ENCODE measurements at regions not wholly inside any gene's neighbourhood (a gene's known extent, or its start where the extent isn't known, plus 50 kb on each side); places are given as distances from the start of the nearest gene placed in this dataset.

DNA sequence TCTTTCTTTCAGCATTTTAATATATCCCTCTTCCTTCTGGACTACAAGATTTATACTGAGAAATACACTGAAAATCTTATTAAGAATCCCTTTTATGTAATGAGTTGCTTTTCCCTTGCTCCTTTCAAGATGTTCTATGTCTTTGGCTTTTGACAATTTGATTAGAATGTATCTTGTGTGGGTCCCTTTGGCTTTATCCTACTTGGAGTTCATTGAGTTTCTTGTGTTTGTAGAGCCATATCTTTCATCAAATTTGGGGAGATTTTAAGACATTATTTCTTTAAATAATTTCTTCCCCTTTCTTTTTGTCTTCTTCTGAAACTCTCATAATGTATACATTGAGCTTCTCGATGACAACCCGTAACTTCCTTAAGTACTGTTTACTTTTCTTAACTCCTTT lies 739.9 kb upstream of the AMOT start:
- TF ChIP-seq ZNF558 (tag by site-specific recombination; IDR thresholded peaks at IDR 0.05) (peak; percentile 92), ZNF138 (tag by site-specific recombination; IDR thresholded peaks at IDR 0.05; ENCODE audit: borderline replicate concordance) (no peak)
- ChIA-PET POLR2A (no interaction called here), CTCF (no interaction called here)
- Histone ChIP-seq H3K27ac (ENCODE audit: extremely low read depth, low read depth, low read length) (no peak overlapping the region), H3K9me3 (ENCODE audit: control insufficient read depth, insufficient read depth, low read depth, low read length) (0 out of 2 replicates have a peak, but pooled peaks cover 2% of the 10 kb centered on the region), H3K4me1 (ENCODE audit: control insufficient read depth, insufficient read depth, low read length) (no peaks in the 10 kb centered on the region), H3K36me3 (ENCODE audit: control insufficient read depth in 2 of 2, insufficient read depth in 1 of 2, low read length in 2 of 2) (no peaks in the 10 kb centered on the region), H3K4me3 (ENCODE audit: low read depth, low read length) (no peak overlapping the region)

DNA sequence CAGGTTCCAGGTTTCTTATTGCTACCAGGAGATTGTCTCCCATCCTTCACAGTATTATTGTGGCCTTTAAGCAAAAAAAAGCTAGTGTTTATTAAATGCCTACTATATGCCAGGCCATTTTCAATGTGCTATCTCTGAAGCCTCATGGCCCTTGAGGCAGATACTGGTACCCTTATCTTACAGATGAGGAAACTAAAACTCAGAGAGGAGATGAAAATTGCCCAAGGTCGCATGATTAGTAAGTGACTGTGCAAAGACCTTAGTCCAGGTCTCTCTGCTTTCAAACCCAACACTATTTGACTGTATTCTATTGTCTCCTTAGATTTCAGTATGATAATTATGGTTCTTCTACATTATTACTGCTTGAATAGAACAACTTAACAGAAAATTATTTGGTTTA lies 717.9 kb upstream of the AMOT start:
- ChIA-PET CTCF (no interaction called here), POLR2A (no interaction called here)
- H3K36me3 ChIP-seq (ENCODE audit: control insufficient read depth in 2 of 2, insufficient read depth in 1 of 2, low read length in 2 of 2), result no peaks in the 10 kb centered on the region
- no peak overlapping the region for H3K27ac ChIP-seq (ENCODE audit: extremely low read depth, low read depth, low read length)
- TF ChIP-seq ZNF324 (tag by site-specific recombination; IDR thresholded peaks at IDR 0.05) (no peak), ZFP41 (tag by site-specific recombination; IDR thresholded peaks at IDR 0.05; ENCODE audit: borderline replicate concordance) (no peak), IKZF3 (tag by site-specific recombination; IDR thresholded peaks at IDR 0.05) (no peak), ZBTB1 (tag by site-specific recombination; IDR thresholded peaks at IDR 0.05) (no peak), ZNF677 (tag by site-specific recombination; IDR thresholded peaks at IDR 0.05) (no peak)
- H3K4me3 ChIP-seq (ENCODE audit: low read depth, low read length), result no peak overlapping the region
- no peaks in the 10 kb centered on the region for H3K9me3 ChIP-seq (ENCODE audit: control insufficient read depth, insufficient read depth, low read depth, low read length)
- H3K4me1 ChIP-seq (ENCODE audit: control insufficient read depth, insufficient read depth, low read length), result no peaks in the 10 kb centered on the region

DNA sequence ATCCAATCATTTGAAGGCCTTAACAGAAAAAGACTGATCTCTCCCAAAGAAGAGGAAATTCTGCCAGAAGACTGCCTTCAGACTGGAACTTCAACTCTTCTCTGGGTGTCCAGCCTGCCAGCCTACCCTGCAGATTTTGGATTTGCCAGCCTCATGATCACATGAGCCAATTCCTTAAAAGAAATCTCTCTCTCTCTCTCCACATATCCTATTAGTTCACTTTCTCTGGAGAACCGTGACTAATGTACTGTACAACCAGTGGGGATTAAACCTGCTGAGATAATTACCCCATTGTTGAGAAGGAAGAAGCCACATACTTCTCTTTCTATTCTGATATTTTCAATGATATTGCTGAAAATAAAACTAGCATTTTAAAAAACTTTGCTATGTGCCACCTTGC lies 711.3 kb upstream of the AMOT start:
- Histone ChIP-seq H3K4me1 (ENCODE audit: control insufficient read depth, insufficient read depth, low read length) (no peaks in the 10 kb centered on the region), H3K4me3 (ENCODE audit: low read depth, low read length) (no peak overlapping the region), H3K27ac (ENCODE audit: extremely low read depth, low read depth, low read length) (no peak overlapping the region), H3K9me3 (ENCODE audit: control insufficient read depth, insufficient read depth, low read depth, low read length) (no peaks in the 10 kb centered on the region), H3K36me3 (ENCODE audit: control insufficient read depth in 2 of 2, insufficient read depth in 1 of 2, low read length in 2 of 2) (no peaks in the 10 kb centered on the region)
- ChIA-PET CTCF (interaction anchor here (0.6 kb wide), 1 partner anchor 759 kb away, joined by 3 read pairs; no protein-coding TSS in a partner anchor), POLR2A (no interaction called here)
- TF ChIP-seq, protein P1, sequence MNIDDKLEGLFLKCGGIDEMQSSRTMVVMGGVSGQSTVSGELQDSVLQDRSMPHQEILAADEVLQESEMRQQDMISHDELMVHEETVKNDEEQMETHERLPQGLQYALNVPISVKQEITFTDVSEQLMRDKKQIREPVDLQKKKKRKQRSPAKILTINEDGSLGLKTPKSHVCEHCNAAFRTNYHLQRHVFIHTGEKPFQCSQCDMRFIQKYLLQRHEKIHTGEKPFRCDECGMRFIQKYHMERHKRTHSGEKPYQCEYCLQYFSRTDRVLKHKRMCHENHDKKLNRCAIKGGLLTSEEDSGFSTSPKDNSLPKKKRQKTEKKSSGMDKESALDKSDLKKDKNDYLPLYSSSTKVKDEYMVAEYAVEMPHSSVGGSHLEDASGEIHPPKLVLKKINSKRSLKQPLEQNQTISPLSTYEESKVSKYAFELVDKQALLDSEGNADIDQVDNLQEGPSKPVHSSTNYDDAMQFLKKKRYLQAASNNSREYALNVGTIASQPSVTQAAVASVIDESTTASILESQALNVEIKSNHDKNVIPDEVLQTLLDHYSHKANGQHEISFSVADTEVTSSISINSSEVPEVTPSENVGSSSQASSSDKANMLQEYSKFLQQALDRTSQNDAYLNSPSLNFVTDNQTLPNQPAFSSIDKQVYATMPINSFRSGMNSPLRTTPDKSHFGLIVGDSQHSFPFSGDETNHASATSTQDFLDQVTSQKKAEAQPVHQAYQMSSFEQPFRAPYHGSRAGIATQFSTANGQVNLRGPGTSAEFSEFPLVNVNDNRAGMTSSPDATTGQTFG (tag by site-specific recombination; IDR thresholded peaks at IDR 0.05; ENCODE audit: borderline replicate concordance), result no peak
- TF ChIP-seq ZNF223 (tag by site-specific recombination; IDR thresholded peaks at IDR 0.05) (no peak), OSR2 (tag by site-specific recombination; IDR thresholded peaks at IDR 0.05) (no peak)
- TF ChIP-seq, protein P2, sequence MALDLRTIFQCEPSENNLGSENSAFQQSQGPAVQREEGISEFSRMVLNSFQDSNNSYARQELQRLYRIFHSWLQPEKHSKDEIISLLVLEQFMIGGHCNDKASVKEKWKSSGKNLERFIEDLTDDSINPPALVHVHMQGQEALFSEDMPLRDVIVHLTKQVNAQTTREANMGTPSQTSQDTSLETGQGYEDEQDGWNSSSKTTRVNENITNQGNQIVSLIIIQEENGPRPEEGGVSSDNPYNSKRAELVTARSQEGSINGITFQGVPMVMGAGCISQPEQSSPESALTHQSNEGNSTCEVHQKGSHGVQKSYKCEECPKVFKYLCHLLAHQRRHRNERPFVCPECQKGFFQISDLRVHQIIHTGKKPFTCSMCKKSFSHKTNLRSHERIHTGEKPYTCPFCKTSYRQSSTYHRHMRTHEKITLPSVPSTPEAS (tag by site-specific recombination; IDR thresholded peaks at IDR 0.05), result no peak

DNA sequence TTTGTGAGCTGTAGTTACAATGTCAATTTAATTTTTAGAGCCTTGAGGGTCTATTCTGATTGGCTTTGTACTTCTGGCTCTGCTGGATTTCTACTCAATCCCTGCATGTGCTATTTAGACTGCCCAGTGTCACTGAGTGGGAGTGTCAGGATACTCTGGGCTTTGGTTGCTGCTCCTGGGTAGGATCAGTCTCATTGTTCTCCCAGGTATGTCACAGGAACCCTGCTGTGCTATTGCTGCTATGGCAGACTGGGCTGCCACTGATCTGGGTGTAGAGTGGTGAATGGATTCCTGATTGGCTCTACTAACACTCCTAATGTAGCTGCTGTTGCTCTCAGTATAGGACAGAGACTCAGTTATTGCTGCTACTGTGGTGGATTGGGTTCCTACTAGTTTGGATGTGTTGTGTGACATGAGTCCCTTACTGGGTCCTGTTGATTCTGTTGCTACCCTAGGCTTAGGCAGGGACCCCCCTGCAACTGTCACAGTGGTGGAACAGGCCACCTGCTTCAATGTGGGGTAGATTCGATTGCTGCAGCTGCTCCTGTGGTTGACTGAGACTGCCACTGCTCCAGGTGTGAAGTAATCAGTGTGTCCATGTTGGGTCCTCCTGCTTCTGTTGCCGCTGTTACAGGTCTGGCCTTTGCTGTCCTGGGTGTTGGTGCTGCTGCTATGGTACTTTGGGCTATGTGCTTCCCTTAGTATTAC lies 707.8 kb upstream of the AMOT start:
- ChIA-PET POLR2A (no interaction called here), CTCF (no interaction called here)
- TF ChIP-seq ZNF626 (tag by site-specific recombination; IDR thresholded peaks at IDR 0.05) (no peak), ZNF132 (tag by site-specific recombination; IDR thresholded peaks at IDR 0.05; ENCODE audit: borderline replicate concordance) (no peak), ZNF423 (tag by site-specific recombination; IDR thresholded peaks at IDR 0.05) (no peak), ZNF777 (tag by site-specific recombination; IDR thresholded peaks at IDR 0.05; ENCODE audit: borderline replicate concordance) (no peak), ZNF175 (tag by site-specific recombination; IDR thresholded peaks at IDR 0.05) (no peak), SALL2 (tag by site-specific recombination; IDR thresholded peaks at IDR 0.05; ENCODE audit: borderline replicate concordance) (no peak)
- TF ChIP-seq, protein P3, sequence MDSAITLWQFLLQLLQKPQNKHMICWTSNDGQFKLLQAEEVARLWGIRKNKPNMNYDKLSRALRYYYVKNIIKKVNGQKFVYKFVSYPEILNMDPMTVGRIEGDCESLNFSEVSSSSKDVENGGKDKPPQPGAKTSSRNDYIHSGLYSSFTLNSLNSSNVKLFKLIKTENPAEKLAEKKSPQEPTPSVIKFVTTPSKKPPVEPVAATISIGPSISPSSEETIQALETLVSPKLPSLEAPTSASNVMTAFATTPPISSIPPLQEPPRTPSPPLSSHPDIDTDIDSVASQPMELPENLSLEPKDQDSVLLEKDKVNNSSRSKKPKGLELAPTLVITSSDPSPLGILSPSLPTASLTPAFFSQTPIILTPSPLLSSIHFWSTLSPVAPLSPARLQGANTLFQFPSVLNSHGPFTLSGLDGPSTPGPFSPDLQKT (IDR thresholded peaks at IDR 0.05; ENCODE audit: borderline replicate concordance, low read depth, low read length), result no peak
- TF ChIP-seq, protein P4, sequence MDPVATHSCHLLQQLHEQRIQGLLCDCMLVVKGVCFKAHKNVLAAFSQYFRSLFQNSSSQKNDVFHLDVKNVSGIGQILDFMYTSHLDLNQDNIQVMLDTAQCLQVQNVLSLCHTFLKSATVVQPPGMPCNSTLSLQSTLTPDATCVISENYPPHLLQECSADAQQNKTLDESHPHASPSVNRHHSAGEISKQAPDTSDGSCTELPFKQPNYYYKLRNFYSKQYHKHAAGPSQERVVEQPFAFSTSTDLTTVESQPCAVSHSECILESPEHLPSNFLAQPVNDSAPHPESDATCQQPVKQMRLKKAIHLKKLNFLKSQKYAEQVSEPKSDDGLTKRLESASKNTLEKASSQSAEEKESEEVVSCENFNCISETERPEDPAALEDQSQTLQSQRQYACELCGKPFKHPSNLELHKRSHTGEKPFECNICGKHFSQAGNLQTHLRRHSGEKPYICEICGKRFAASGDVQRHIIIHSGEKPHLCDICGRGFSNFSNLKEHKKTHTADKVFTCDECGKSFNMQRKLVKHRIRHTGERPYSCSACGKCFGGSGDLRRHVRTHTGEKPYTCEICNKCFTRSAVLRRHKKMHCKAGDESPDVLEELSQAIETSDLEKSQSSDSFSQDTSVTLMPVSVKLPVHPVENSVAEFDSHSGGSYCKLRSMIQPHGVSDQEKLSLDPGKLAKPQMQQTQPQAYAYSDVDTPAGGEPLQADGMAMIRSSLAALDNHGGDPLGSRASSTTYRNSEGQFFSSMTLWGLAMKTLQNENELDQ (tag by site-specific recombination; IDR thresholded peaks at IDR 0.05; ENCODE audit: low read depth), result no peak

More for the DNA sequence above, 707.8 kb upstream of the AMOT start:
- Histone ChIP-seq H3K27ac (ENCODE audit: extremely low read depth, low read depth, low read length) (no peak overlapping the region), H3K4me3 (ENCODE audit: low read depth, low read length) (no peak overlapping the region), H3K9me3 (ENCODE audit: control insufficient read depth, insufficient read depth, low read depth, low read length) (no peaks in the 10 kb centered on the region), H3K36me3 (ENCODE audit: control insufficient read depth in 2 of 2, insufficient read depth in 1 of 2, low read length in 2 of 2) (no peaks in the 10 kb centered on the region), H3K4me1 (ENCODE audit: control insufficient read depth, insufficient read depth, low read length) (no peaks in the 10 kb centered on the region)

Data from HEK293 (cell line).